GM23338 (cell line): ENCODE measurements at regions not wholly inside any gene's neighbourhood (a gene's known extent, or its start where the extent isn't known, plus 50 kb on each side); places are given as distances from the start of the nearest gene placed in this dataset.
"Not testable (repeated sequence)": the region's sequence is repeated elsewhere in the genome, so short reads cannot be mapped to it uniquely, and the experiment has no call there.

Experiments used
- ATAC-seq: fragments of 200-7000 bp; cut with Tn5 transposase; 3 replicates; pipeline ENCODE4 v1.9.1; 2020
- DNase-seq: peaks from one replicate; pipeline ENCODE4 v3.0.0-alpha.2; 2015; ENCODE audit warnings: low spot score
- H2AFZ ChIP-seq: fragments of 200-600 bp; sonication (generic); 2 replicates; pipeline ENCODE4 v1.8.0; 2016; ENCODE audit warnings: antibody characterized with exemption, mild to moderate bottlenecking, moderate library complexity
- H3F3A ChIP-seq: fragments of 200-600 bp; sonication (generic); replicated peaks from 2 replicates; pipeline ENCODE4 v1.8.0; 2017; ENCODE audit warnings: antibody characterized with exemption, mixed run types, low read depth
- H3K27ac ChIP-seq: fragments of 200-600 bp; sonication (generic); 2 replicates; pipeline ENCODE4 v1.6.1; 2016; ENCODE audit warnings: low read depth
- H3K27me3 ChIP-seq: fragments of 200-600 bp; sonication (generic); 2 replicates; pipeline ENCODE4 v1.8.0; 2016; ENCODE audit warnings: mild to moderate bottlenecking, mixed run types, moderate library complexity; ENCODE audit not compliant: insufficient read depth
- H3K36me3 ChIP-seq: fragments of 200-600 bp; sonication (generic); 2 replicates; pipeline ENCODE4 v1.8.0; 2016; ENCODE audit warnings: mild to moderate bottlenecking; ENCODE audit not compliant: insufficient read depth
- H3K4me1 ChIP-seq: fragments of 200-600 bp; sonication (generic); 2 replicates; pipeline ENCODE4 v1.8.0; 2016; ENCODE audit warnings: mild to moderate bottlenecking, moderate library complexity; ENCODE audit not compliant: insufficient read depth
- H3K4me2 ChIP-seq: fragments of 200-600 bp; sonication (generic); 2 replicates; pipeline ENCODE4 v1.7.1; 2017; ENCODE audit warnings: mixed run types
- H3K4me3 ChIP-seq: fragments of 200-600 bp; sonication (generic); 2 replicates; pipeline ENCODE4 v1.6.1; 2016; ENCODE audit warnings: mixed run types
- H3K79me2 ChIP-seq: fragments of 200-600 bp; sonication (generic); replicated peaks from 2 replicates; pipeline ENCODE4 v1.8.0; 2017; ENCODE audit warnings: mild to moderate bottlenecking; ENCODE audit not compliant: insufficient read depth
- H3K9me2 ChIP-seq: fragments of 200-600 bp; sonication (generic); 2 replicates; pipeline ENCODE4 v1.8.0; 2017; ENCODE audit not compliant: insufficient read depth
- H4K20me1 ChIP-seq: fragments of 200-600 bp; sonication (generic); replicated peaks from 2 replicates; pipeline ENCODE4 v1.8.0; 2017; ENCODE audit warnings: mild to moderate bottlenecking; ENCODE audit not compliant: insufficient read depth
- H3K27ac Mint-ChIP-seq: 2 replicates; pipeline ENCODE4 v1.8.0; 2020; ENCODE audit warnings: inconsistent platforms, mild to moderate bottlenecking, moderate library complexity, mixed read lengths
- H3K27me3 Mint-ChIP-seq: 3 replicates; pipeline ENCODE4 v1.8.0; 2022; ENCODE audit warnings: low read depth, mild to moderate bottlenecking, moderate library complexity, mixed read lengths, inconsistent platforms; ENCODE audit not compliant: insufficient read depth, poor library complexity
- H3K36me3 Mint-ChIP-seq: 3 replicates; pipeline ENCODE4 v1.8.0; 2021; ENCODE audit warnings: low read depth, mild to moderate bottlenecking, inconsistent platforms, moderate library complexity, mixed read lengths
- H3K4me1 Mint-ChIP-seq: 3 replicates; pipeline ENCODE4 v1.8.0; 2020; ENCODE audit warnings: mild to moderate bottlenecking, inconsistent platforms, mixed read lengths
- H3K4me3 Mint-ChIP-seq: 3 replicates; pipeline ENCODE4 v1.8.0; 2021; ENCODE audit warnings: moderate library complexity, mild to moderate bottlenecking, inconsistent platforms, mixed read lengths
- H3K9me3 Mint-ChIP-seq: 3 replicates; pipeline ENCODE4 v1.8.0; 2020; ENCODE audit warnings: moderate library complexity, mild to moderate bottlenecking, inconsistent platforms, mixed read lengths

DNA sequence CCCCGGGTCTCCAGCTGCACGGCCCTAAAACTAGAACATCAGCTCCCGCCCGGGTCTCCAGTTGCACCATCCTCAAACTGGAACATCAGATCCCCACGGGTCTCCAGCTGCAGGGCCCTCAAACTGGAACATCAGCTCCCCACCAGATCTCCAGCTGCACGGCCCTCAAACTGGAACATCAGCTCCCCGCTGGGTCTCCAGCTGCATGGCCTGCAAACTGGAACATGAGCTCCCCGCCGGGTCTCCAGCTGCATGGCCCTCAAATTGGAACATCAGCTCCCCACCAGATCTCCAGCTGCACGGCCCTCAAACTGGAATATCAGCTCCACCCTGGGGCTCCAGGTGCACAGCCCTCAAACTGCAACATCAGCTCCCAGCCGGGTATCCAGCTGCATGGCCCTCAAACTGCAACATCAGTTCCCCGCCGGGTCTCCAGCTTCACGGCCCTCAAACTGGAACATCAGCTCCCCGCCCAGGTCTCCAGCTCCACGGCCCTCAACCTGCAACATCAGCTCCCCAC, 93.5 kb upstream of the LPCAT1 start:
- H3K27me3 Mint-ChIP-seq, result peaks cover 20% of the 10 kb centered on the region
- H3K4me1 Mint-ChIP-seq, H3K36me3 ChIP-seq, H3K4me1 ChIP-seq, H3K9me2 ChIP-seq, H3K27ac Mint-ChIP-seq, H3K79me2 ChIP-seq, H3K4me3 ChIP-seq, H4K20me1 ChIP-seq, H3K27me3 ChIP-seq, H3K27ac ChIP-seq, DNase-seq, H3F3A ChIP-seq, ATAC-seq, H3K4me3 Mint-ChIP-seq, H3K4me2 ChIP-seq, H2AFZ ChIP-seq: not testable (repeated sequence)
- H3K36me3 Mint-ChIP-seq, result peaks cover 69% of the 10 kb centered on the region
- H3K9me3 Mint-ChIP-seq, result peaks cover 25% of the 10 kb centered on the region

GRCh38 chr5:1613515-1613914, 89.8 kb upstream of the LPCAT1 start:
- H2AFZ ChIP-seq, H3K27ac ChIP-seq, DNase-seq, H3K79me2 ChIP-seq, H3K4me3 ChIP-seq, H3K4me2 ChIP-seq, H4K20me1 ChIP-seq, H3K36me3 ChIP-seq, H3K27me3 ChIP-seq, H3K4me1 Mint-ChIP-seq, H3K4me1 ChIP-seq, H3F3A ChIP-seq, H3K9me2 ChIP-seq, ATAC-seq, H3K9me3 Mint-ChIP-seq, H3K4me3 Mint-ChIP-seq, H3K27ac Mint-ChIP-seq: not testable (repeated sequence)
- H3K36me3 Mint-ChIP-seq, result peaks cover 49% of the 10 kb centered on the region
- peaks cover 16% of the 10 kb centered on the region for H3K27me3 Mint-ChIP-seq

- ATAC-seq, H3K4me1 ChIP-seq, H3K27ac ChIP-seq, H4K20me1 ChIP-seq, H2AFZ ChIP-seq, H3K79me2 ChIP-seq, H3F3A ChIP-seq, H3K27ac Mint-ChIP-seq, H3K27me3 ChIP-seq, H3K36me3 ChIP-seq, H3K4me3 Mint-ChIP-seq, H3K27me3 Mint-ChIP-seq, H3K4me3 ChIP-seq, DNase-seq, H3K9me2 ChIP-seq, H3K4me2 ChIP-seq, H3K9me3 Mint-ChIP-seq: not testable (repeated sequence)
- H3K4me1 Mint-ChIP-seq, result peaks cover 16% of the 10 kb centered on the region
- peaks cover 29% of the 10 kb centered on the region for H3K36me3 Mint-ChIP-seq
Observed at GRCh38 chr5:1610526-1610925, 86.8 kb upstream of the LPCAT1 start.

DNA sequence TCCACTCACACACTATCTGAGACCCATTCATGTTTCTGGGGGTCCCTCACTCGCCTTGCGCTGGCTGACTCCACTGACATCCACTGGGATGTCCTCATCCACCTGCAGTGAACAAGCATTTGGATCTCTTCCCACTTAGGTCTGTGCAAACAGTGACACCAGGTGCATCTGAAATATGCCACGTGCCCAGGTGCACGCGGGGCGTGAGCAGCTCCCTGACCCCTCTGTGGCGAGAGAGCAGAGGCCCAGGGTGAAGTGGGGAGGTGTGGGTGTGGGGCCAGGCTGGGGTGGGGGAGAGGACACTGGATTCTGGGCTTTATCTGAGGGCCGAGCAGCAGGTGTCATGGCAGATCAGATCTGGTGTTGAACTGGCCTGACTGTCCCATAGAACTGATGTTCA, 85.4 kb upstream of the LPCAT1 start:
- H3K4me3 ChIP-seq, H2AFZ ChIP-seq, H3K79me2 ChIP-seq, H3K9me3 Mint-ChIP-seq, H3F3A ChIP-seq, ATAC-seq, H3K27me3 Mint-ChIP-seq, H3K27ac Mint-ChIP-seq, DNase-seq, H3K4me2 ChIP-seq, H3K4me1 ChIP-seq, H3K36me3 ChIP-seq, H3K4me3 Mint-ChIP-seq, H4K20me1 ChIP-seq, H3K27me3 ChIP-seq, H3K27ac ChIP-seq, H3K9me2 ChIP-seq: not testable (repeated sequence)
- H3K36me3 Mint-ChIP-seq, result peaks cover 29% of the 10 kb centered on the region
- H3K4me1 Mint-ChIP-seq, result peaks cover 22% of the 10 kb centered on the region

DNA sequence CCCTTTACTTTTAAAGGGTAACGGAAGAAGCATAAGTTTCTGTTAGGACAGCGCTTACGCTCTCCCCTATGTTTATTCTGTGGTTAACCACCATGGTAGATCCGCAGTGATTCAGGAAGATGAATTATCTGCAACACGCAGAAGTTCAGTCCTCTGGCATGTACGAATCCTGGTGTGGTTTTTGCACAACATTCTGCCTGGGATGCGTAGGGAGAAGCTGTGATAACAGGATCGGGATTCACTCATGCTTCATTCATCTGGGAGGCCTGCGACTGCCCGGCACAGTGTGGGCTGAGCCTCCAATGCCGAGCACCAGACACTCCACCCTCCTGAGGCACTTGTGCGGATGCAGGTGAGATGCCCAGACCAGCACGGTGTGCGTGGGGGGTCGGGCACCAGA, 84.6 kb upstream of the LPCAT1 start:
- H3K4me3 ChIP-seq, H3F3A ChIP-seq, H3K79me2 ChIP-seq, DNase-seq, H3K4me3 Mint-ChIP-seq, ATAC-seq, H3K4me2 ChIP-seq, H3K4me1 ChIP-seq, H3K27me3 Mint-ChIP-seq, H2AFZ ChIP-seq, H4K20me1 ChIP-seq, H3K27ac Mint-ChIP-seq, H3K9me3 Mint-ChIP-seq, H3K27ac ChIP-seq, H3K36me3 ChIP-seq, H3K27me3 ChIP-seq, H3K9me2 ChIP-seq: not testable (repeated sequence)
- Mint-ChIP-seq H3K4me1 (peaks cover 27% of the 10 kb centered on the region), H3K36me3 (peaks cover 25% of the 10 kb centered on the region)

- not testable (repeated sequence) for H3K4me2 ChIP-seq, H2AFZ ChIP-seq, H3K36me3 ChIP-seq, H3K9me2 ChIP-seq, H3F3A ChIP-seq, H3K9me3 Mint-ChIP-seq, H4K20me1 ChIP-seq, H3K27ac Mint-ChIP-seq, H3K4me1 ChIP-seq, H3K27ac ChIP-seq, H3K4me3 ChIP-seq, H3K27me3 Mint-ChIP-seq, H3K79me2 ChIP-seq, H3K27me3 ChIP-seq
- peak overlapping the region; percentile 29; the same call in 1 of the 3 replicates for H3K4me3 Mint-ChIP-seq
- peaks cover 27% of the 10 kb centered on the region for H3K4me1 Mint-ChIP-seq
- peak; percentile 21 for DNase-seq
- H3K36me3 Mint-ChIP-seq, result peaks cover 13% of the 10 kb centered on the region
- ATAC-seq, result peak; percentile 92
Observed at GRCh38 chr5:1606951-1607350, 83.2 kb upstream of the LPCAT1 start.

DNA sequence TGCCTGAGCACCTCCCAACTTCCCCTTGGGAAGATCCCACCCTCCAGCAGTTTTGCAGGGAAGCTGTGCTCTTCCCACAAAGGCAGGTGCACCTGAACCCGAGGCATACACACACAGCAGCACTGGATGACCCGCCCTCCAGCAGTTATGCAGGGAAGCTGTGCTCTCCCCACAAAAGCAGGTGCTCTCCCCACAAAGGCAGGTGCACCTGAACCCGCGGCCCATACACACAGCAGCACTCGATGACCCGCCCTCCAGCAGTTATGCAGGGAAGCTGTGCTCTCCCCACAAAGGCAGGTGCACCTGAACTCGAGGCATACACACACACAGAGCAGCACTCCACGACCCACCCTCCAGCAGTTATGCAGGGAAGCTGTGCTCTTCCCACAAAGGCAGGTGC, 80.2 kb upstream of the LPCAT1 start:
- H3K27me3 ChIP-seq, H3K36me3 Mint-ChIP-seq, H4K20me1 ChIP-seq, H3K27ac ChIP-seq, H3K9me3 Mint-ChIP-seq, H3K27ac Mint-ChIP-seq, H3K36me3 ChIP-seq, H2AFZ ChIP-seq, H3K79me2 ChIP-seq, ATAC-seq, H3K9me2 ChIP-seq, H3K4me3 Mint-ChIP-seq, H3F3A ChIP-seq, H3K4me2 ChIP-seq, H3K4me3 ChIP-seq, H3K27me3 Mint-ChIP-seq: not testable (repeated sequence)
- DNase-seq, result peak; percentile 11
- peaks cover 42% of the 10 kb centered on the region for H3K4me1 Mint-ChIP-seq
- H3K4me1 ChIP-seq, result peaks cover 13% of the 10 kb centered on the region
